Hippocampal formation (tissue), 2 donors: ENCODE measurements at regions not wholly inside any gene's neighbourhood (a gene's known extent, or its start where the extent isn't known, plus 50 kb on each side); places are given as distances from the start of the nearest gene placed in this dataset.
"Not testable (repeated sequence)": the region's sequence is repeated elsewhere in the genome, so short reads cannot be mapped to it uniquely, and the experiment has no call there.

Experiments used
- DNase-seq, 2 donors: peaks; one replicate each; lab custom pipeline; 2025; lab: John Stamatoyannopoulos, UW

GRCh38 chr2:210861038-210861665 lies 304.8 kb downstream of the CPS1 start:
- no peak for DNase-seq

GRCh38 chr2:210862283-210863065 lies 306.1 kb downstream of the CPS1 start:
- no peak for DNase-seq

- no peak for DNase-seq
These were observed 306.9 kb downstream of the CPS1 start for GRCh38 chr2:210863283-210863682.

GRCh38 chr2:210871566-210871965 lies 315.2 kb downstream of the CPS1 start:
- not testable (repeated sequence) for DNase-seq

GRCh38 chr2:210873631-210874030 lies 317.2 kb downstream of the CPS1 start:
- DNase-seq: no peak

GRCh38 chr2:210884227-210884626 lies 327.8 kb downstream of the CPS1 start:
- DNase-seq: no peak

GRCh38 chr2:210888035-210888434 lies 331.6 kb downstream of the CPS1 start:
- no peak for DNase-seq

GRCh38 chr2:210895132-210895531 lies 338.7 kb downstream of the CPS1 start:
- no peak for DNase-seq

- DNase-seq: no peak
These were observed 342.7 kb downstream of the CPS1 start for GRCh38 chr2:210899131-210899530.

- DNase-seq: no peak
These were observed 344.9 kb downstream of the CPS1 start for GRCh38 chr2:210901326-210901725.

GRCh38 chr2:210912779-210913178 lies 356.4 kb downstream of the CPS1 start:
- no peak for DNase-seq

GRCh38 chr2:210913461-210913860 lies 357.1 kb downstream of the CPS1 start:
- no peak for DNase-seq

GRCh38 chr2:210915912-210916311 lies 359.5 kb downstream of the CPS1 start:
- no peak for DNase-seq

GRCh38 chr2:210917465-210917864 lies 361.1 kb downstream of the CPS1 start:
- DNase-seq: no peak

- DNase-seq: no peak
These were observed 362.7 kb downstream of the CPS1 start for GRCh38 chr2:210919128-210919527.

GRCh38 chr2:210922419-210922818 lies 366.0 kb downstream of the CPS1 start:
- no peak for DNase-seq

- no peak for DNase-seq
These were observed 372.3 kb downstream of the CPS1 start for GRCh38 chr2:210928714-210929113.

GRCh38 chr2:210938228-210938627 lies 381.8 kb downstream of the CPS1 start:
- no peak for DNase-seq

GRCh38 chr2:210946395-210946794 lies 390.0 kb downstream of the CPS1 start:
- no peak for DNase-seq

- DNase-seq: not testable (repeated sequence)
These were observed 394.1 kb downstream of the CPS1 start for GRCh38 chr2:210950434-210951060.

- DNase-seq: no peak
These were observed 398.0 kb downstream of the CPS1 start for GRCh38 chr2:210954386-210954907.

GRCh38 chr2:210955591-210955990 lies 399.2 kb downstream of the CPS1 start:
- no peak for DNase-seq

- DNase-seq: no peak
These were observed 399.7 kb downstream of the CPS1 start for GRCh38 chr2:210956101-210956500.
